HG03432 (cell line): ENCODE measurements at regions not wholly inside any gene's neighbourhood (a gene's known extent, or its start where the extent isn't known, plus 50 kb on each side); places are given as distances from the start of the nearest gene placed in this dataset.
A peak's percentile ranks its signal among the peaks of the same experiment; 100 is the strongest.

Source experiments
- ATAC-seq: cut with Tn5 transposase; IDR thresholded peaks from one replicate; pipeline ENCODE4 v1.9.1; 2021; ENCODE audit warnings: mild to moderate bottlenecking, moderate library complexity; ENCODE audit not compliant: unreplicated experiment

DNA sequence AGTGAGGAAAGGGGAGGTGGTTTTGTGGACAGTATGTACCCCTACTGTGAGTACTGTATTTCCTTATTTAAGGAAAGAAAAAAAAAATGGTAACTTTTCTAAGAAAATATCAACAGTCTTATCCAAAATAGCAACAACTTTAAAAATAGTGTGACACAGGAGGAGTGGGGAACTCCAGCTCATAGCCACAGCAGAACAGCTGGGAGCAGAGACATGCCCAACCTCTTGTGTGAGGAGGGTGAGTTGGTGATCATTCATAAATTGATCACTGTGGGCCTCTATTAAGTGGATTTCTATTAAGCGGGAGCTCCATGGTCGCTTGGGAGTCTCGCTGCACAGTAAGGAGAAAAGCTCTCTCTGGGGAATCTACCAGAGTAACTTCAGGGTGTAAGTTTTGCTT lies 158.8 kb upstream of the DUSP10 start:
- no peak for ATAC-seq

- no peak for ATAC-seq
Measured at GRCh38 chr1:221897321-221897721, 155.4 kb upstream of the DUSP10 start.

DNA sequence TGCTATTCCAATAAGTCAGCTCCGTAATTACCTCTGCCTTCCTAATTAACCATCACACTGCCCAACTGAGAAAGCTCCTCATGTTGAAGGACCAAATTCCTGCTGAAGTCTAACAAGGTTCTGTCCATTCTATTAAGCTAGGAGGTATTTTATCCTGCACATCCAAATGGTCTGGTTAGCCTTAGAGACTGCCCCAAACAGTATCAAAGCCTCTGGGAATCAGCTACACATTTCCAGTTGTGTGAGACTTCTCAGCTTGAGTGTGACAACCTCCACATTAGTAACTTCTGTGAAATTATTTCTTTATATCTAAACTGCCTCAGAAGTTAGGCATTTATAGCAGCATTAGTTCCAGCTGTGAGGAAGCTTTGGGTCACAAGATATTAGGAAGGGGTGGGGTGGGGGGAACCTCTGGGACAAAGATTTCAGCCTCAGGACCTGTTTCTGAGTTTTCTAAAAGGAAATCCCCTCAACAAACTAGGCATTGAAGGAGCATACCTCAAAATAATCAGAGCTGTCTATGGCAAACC lies 150.5 kb upstream of the DUSP10 start:
- ATAC-seq: no peak

GRCh38 chr1:221891708-221892107 lies 149.8 kb upstream of the DUSP10 start:
- no peak for ATAC-seq

- no peak for ATAC-seq
Measured at GRCh38 chr1:221888801-221889200, 146.9 kb upstream of the DUSP10 start.

- no peak for ATAC-seq
Measured at GRCh38 chr1:221888218-221888617, 146.3 kb upstream of the DUSP10 start.

GRCh38 chr1:221887758-221888157 lies 145.9 kb upstream of the DUSP10 start:
- ATAC-seq: no peak

- ATAC-seq: no peak
Measured at GRCh38 chr1:221887415-221887746, 145.5 kb upstream of the DUSP10 start.

GRCh38 chr1:221886743-221887414 lies 145.0 kb upstream of the DUSP10 start:
- ATAC-seq: no peak

DNA sequence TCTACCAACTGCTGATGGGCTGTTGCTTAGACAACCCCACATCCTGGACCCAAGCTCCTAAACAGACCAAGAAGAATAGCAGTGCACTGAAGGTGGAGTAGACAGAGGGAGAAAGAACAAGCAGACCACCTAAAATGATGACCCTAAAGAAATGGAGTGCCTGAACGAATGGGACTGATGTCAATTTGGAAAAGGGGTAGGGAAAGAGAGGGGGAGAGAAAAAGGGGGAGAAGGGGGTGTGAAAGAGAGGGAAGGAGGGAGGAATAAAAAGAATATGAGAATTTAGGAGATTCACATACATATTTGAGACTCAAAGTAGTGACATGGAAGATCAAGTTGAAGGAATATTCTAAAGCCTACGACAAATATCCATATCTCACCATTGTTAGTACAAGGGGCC lies 144.4 kb upstream of the DUSP10 start:
- no peak for ATAC-seq

GRCh38 chr1:221884821-221885220 lies 142.9 kb upstream of the DUSP10 start:
- no peak for ATAC-seq

- peak; percentile 37 for ATAC-seq
Measured at GRCh38 chr1:221881805-221882581, 140.1 kb upstream of the DUSP10 start.

GRCh38 chr1:221880182-221880581 lies 138.3 kb upstream of the DUSP10 start:
- ATAC-seq: no peak

DNA sequence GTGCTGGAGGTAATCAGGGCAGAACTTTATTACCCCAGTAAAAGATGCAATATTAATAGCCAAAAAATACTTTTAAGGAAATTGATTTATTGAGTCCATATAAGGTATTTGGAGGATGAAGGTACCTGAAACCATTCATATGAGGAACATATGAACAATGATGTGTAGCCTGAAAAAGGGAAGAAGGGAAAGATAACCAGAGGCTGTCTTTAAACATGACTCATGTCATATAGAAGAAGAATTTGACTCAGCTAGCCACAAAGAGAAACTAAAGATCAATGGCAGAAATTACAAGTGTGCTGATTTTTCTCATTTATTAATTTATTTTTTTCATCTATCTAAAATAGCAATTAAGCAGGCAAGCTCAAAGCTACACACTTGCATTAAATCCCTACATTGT lies 136.2 kb upstream of the DUSP10 start:
- peak; percentile 85 for ATAC-seq

DNA sequence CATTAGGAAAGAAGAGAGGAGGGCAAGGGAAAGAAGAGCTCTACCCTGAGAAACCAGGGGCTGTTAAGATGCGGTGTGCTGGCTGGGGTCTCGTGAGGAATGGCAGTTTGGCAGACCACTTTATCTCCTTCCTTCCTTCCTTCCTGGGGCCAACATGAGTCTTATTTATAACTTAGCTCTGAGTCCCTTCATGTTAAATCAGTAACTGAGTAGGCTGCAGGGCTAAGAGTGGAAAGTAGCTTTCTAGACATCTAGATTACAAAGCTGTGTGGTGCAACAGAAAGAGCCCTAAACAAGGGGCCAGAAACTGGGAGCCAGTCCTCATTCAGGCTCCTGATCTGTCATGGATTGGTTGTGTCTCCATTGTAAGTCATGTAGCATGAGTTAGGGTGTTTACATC lies 135.4 kb upstream of the DUSP10 start:
- no peak for ATAC-seq

GRCh38 chr1:221875004-221875330 lies 133.1 kb upstream of the DUSP10 start:
- no peak for ATAC-seq

- ATAC-seq: no peak
Measured at GRCh38 chr1:221874285-221875003, 132.6 kb upstream of the DUSP10 start.

GRCh38 chr1:221873673-221874072 lies 131.8 kb upstream of the DUSP10 start:
- ATAC-seq: no peak

DNA sequence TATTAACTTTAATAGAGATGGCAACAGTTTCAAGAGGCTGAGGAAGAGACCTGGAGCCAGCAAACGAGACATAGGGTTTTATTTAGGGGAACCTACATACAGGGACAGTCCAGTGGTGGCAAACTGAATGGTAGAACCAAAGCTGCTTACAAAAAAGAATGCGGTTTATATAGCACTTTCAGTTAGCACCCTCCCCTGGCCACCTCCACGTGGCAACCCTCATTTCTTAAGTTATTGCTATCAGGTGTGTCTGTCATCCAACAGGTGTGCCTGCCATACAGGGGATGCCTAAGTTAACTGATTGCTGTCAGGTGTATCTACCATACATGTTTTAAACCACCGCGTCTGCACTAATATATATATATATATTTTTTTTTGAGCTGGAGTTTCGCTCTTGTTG lies 129.2 kb upstream of the DUSP10 start:
- ATAC-seq: no peak

- ATAC-seq: no peak
Measured at GRCh38 chr1:221869779-221870178, 127.9 kb upstream of the DUSP10 start.

GRCh38 chr1:221868593-221869303 lies 126.9 kb upstream of the DUSP10 start:
- ATAC-seq: no peak
